SK-N-SH treated with all-trans-retinoic acid at 6 μM for 48 hours (cell line): ENCODE measurements at regions not wholly inside any gene's neighbourhood (a gene's known extent, or its start where the extent isn't known, plus 50 kb on each side); places are given as distances from the start of the nearest gene placed in this dataset.

Source experiments
- ATAC-seq: fragments of 200-7000 bp; cut with Tn5 transposase; 3 replicates; pipeline ENCODE4 v1.9.1; 2020; ENCODE audit warnings: mild to moderate bottlenecking, moderate library complexity
- ARNTL ChIP-seq: fragments of 450-650 bp; formaldehyde crosslinking; IDR thresholded peaks from 2 replicates; pipeline ENCODE4 v1.5.0; 2020; ENCODE audit warnings: low read depth, mild to moderate bottlenecking, moderate library complexity, borderline replicate concordance
- BACH2 ChIP-seq: fragments of 250-450 bp; sonication (Bioruptor Pico); IDR thresholded peaks from 2 replicates; pipeline ENCODE4 v1.9.0; 2021; ENCODE audit warnings: mild to moderate bottlenecking, borderline replicate concordance
- CSDC2 ChIP-seq: fragments of 250-450 bp; sonication (Bioruptor Pico); IDR thresholded peaks from 2 replicates; pipeline ENCODE4 v1.5.0; 2020; ENCODE audit warnings: mild to moderate bottlenecking, moderate library complexity
- ESRRG ChIP-seq: fragments of 250-450 bp; sonication (Bioruptor Pico); IDR thresholded peaks from 2 replicates; pipeline ENCODE4 v1.6.1; 2021; ENCODE audit warnings: mild to moderate bottlenecking
- GLIS3 ChIP-seq: fragments of 250-450 bp; sonication (Bioruptor Pico); IDR thresholded peaks from 2 replicates; pipeline ENCODE4 v1.5.0; 2020; ENCODE audit warnings: mild to moderate bottlenecking, moderate library complexity
- ISL1 ChIP-seq: fragments of 250-450 bp; sonication (Bioruptor Pico); IDR thresholded peaks from 2 replicates; pipeline ENCODE4 v2.1.2; 2022; ENCODE audit warnings: mild to moderate bottlenecking, moderate library complexity
- OSR1 ChIP-seq: fragments of 250-450 bp; sonication (Bioruptor Pico); IDR thresholded peaks from 2 replicates; pipeline ENCODE4 v1.8.0; 2022; ENCODE audit warnings: moderate library complexity, mild to moderate bottlenecking, inconsistent platforms
- PATZ1 ChIP-seq: fragments of 250-450 bp; sonication (Bioruptor Pico); IDR thresholded peaks from 2 replicates; pipeline ENCODE4 v1.8.0; 2020; ENCODE audit warnings: mild to moderate bottlenecking, moderate library complexity, borderline replicate concordance
- PPARA ChIP-seq: fragments of 250-450 bp; sonication (Bioruptor Pico); IDR thresholded peaks from 2 replicates; pipeline ENCODE4 v1.5.0; 2020; ENCODE audit warnings: mild to moderate bottlenecking, borderline replicate concordance
- RARB ChIP-seq: fragments of 250-450 bp; sonication (Bioruptor Pico); IDR thresholded peaks from 2 replicates; pipeline ENCODE4 v1.8.0; 2021; ENCODE audit warnings: mild to moderate bottlenecking, moderate library complexity
- SNAI2 ChIP-seq: fragments of 250-450 bp; sonication (Bioruptor Pico); IDR thresholded peaks from 2 replicates; pipeline ENCODE4 v1.5.0; 2020; ENCODE audit warnings: mild to moderate bottlenecking, moderate library complexity
- TOX ChIP-seq: fragments of 250-450 bp; sonication (Bioruptor Pico); IDR thresholded peaks from 2 replicates; pipeline ENCODE4 v1.8.0; 2021; ENCODE audit warnings: mild to moderate bottlenecking, moderate library complexity, borderline replicate concordance
- TSHZ2 ChIP-seq: fragments of 250-450 bp; sonication (Bioruptor Pico); IDR thresholded peaks from 2 replicates; pipeline ENCODE4 v1.5.0; 2020; ENCODE audit warnings: mild to moderate bottlenecking, moderate library complexity
- ZC3H10 ChIP-seq: fragments of 250-450 bp; sonication (Bioruptor Pico); IDR thresholded peaks from 2 replicates; pipeline ENCODE4 v1.5.1; 2021; ENCODE audit warnings: mild to moderate bottlenecking, moderate library complexity
- ZFP3 ChIP-seq: fragments of 250-450 bp; sonication (Bioruptor Pico); IDR thresholded peaks from 2 replicates; pipeline ENCODE4 v1.5.0; 2020; ENCODE audit warnings: mild to moderate bottlenecking, moderate library complexity
- ZFP30 ChIP-seq: fragments of 450-650 bp; formaldehyde crosslinking; IDR thresholded peaks from 2 replicates; pipeline ENCODE4 v1.5.0; 2022; ENCODE audit warnings: mild to moderate bottlenecking, moderate library complexity
- ZNF8 ChIP-seq: fragments of 450-650 bp; formaldehyde crosslinking; IDR thresholded peaks from 2 replicates; pipeline ENCODE4 v1.5.0; 2020; ENCODE audit warnings: mild to moderate bottlenecking, moderate library complexity
- TF ChIP-seq, protein P1 (sequence below): fragments of 250-450 bp; sonication (Bioruptor Pico); IDR thresholded peaks from 2 replicates; pipeline ENCODE4 v1.5.1; 2020; ENCODE audit warnings: low read depth, mild to moderate bottlenecking, moderate library complexity
- TF ChIP-seq, protein P2 (sequence below): fragments of 250-450 bp; sonication (Bioruptor Pico); IDR thresholded peaks from 2 replicates; pipeline ENCODE4 v1.8.0; 2021; ENCODE audit warnings: low read depth, mild to moderate bottlenecking, moderate library complexity, borderline replicate concordance

GRCh38 chr9:108674766-108675530 is 180.8 kb downstream of the ACTL7B start:
- no peak for ATAC-seq
- TF ChIP-seq RARB (CRISPR knock-in tag) (no peak), PATZ1 (CRISPR knock-in tag) (no peak), BACH2 (no peak), GLIS3 (CRISPR knock-in tag) (no peak), ARNTL (no peak), CSDC2 (no peak), ZC3H10 (CRISPR knock-in tag) (no peak), TSHZ2 (CRISPR knock-in tag) (no peak), ISL1 (CRISPR knock-in tag) (no peak), OSR1 (CRISPR knock-in tag) (no peak), ESRRG (CRISPR knock-in tag) (no peak), PPARA (CRISPR knock-in tag) (no peak)

- no peak for TF ChIP-seq ARNTL
- TF ChIP-seq ESRRG (CRISPR knock-in tag), result no peak
- TF ChIP-seq GLIS3 (CRISPR knock-in tag), result no peak
- no peak for TF ChIP-seq TSHZ2 (CRISPR knock-in tag)
- TF ChIP-seq, protein P1, sequence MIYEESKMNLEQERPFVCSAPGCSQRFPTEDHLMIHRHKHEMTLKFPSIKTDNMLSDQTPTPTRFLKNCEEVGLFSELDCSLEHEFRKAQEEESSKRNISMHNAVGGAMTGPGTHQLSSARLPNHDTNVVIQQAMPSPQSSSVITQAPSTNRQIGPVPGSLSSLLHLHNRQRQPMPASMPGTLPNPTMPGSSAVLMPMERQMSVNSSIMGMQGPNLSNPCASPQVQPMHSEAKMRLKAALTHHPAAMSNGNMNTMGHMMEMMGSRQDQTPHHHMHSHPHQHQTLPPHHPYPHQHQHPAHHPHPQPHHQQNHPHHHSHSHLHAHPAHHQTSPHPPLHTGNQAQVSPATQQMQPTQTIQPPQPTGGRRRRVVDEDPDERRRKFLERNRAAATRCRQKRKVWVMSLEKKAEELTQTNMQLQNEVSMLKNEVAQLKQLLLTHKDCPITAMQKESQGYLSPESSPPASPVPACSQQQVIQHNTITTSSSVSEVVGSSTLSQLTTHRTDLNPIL (CRISPR knock-in tag), result no peak
- TF ChIP-seq BACH2, result no peak
- no peak for TF ChIP-seq TOX (CRISPR knock-in tag)
- no peak for TF ChIP-seq ZNF8 (CRISPR knock-in tag)
- TF ChIP-seq CSDC2, result no peak
- no peak for TF ChIP-seq SNAI2 (CRISPR knock-in tag)
- TF ChIP-seq ZC3H10 (CRISPR knock-in tag), result no peak
- TF ChIP-seq RARB (CRISPR knock-in tag), result no peak
- TF ChIP-seq, protein P2, sequence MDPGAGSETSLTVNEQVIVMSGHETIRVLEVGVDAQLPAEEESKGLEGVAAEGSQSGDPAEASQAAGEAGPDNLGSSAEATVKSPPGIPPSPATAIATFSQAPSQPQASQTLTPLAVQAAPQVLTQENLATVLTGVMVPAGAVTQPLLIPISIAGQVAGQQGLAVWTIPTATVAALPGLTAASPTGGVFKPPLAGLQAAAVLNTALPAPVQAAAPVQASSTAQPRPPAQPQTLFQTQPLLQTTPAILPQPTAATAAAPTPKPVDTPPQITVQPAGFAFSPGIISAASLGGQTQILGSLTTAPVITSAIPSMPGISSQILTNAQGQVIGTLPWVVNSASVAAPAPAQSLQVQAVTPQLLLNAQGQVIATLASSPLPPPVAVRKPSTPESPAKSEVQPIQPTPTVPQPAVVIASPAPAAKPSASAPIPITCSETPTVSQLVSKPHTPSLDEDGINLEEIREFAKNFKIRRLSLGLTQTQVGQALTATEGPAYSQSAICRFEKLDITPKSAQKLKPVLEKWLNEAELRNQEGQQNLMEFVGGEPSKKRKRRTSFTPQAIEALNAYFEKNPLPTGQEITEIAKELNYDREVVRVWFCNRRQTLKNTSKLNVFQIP (CRISPR knock-in tag), result no peak
- no peak for TF ChIP-seq ISL1 (CRISPR knock-in tag)
- TF ChIP-seq ZFP3 (CRISPR knock-in tag), result no peak
- no peak for TF ChIP-seq ZFP30 (CRISPR knock-in tag)
- ATAC-seq, result no peak
These were observed 182.4 kb downstream of the ACTL7B start for GRCh38 chr9:108673386-108673785.
